Germinal center (tissue), 1 donor: ENCODE measurements at regions not wholly inside any gene's neighbourhood (a gene's known extent, or its start where the extent isn't known, plus 50 kb on each side); places are given as distances from the start of the nearest gene placed in this dataset.

ENCODE experiments used
- DNase-seq: peaks from one replicate; pipeline ENCODE4 v3.0.0; 2012; ENCODE audit warnings: mixed read lengths, low spot score

GRCh38 chr21:18191139-18191538 is 53.5 kb upstream of the CHODL start:
- DNase-seq = no peak

- no peak for DNase-seq
Measured at GRCh38 chr21:18178509-18178908, 66.1 kb upstream of the CHODL start.

GRCh38 chr21:18174370-18174769 is 70.3 kb upstream of the CHODL start:
- DNase-seq = no peak

- DNase-seq = no peak
Measured at GRCh38 chr21:18170829-18171228, 73.8 kb upstream of the CHODL start.

GRCh38 chr21:18170221-18170620 is 74.4 kb upstream of the CHODL start:
- DNase-seq = no peak

- no peak for DNase-seq
Measured at GRCh38 chr21:18168108-18168507, 76.5 kb upstream of the CHODL start.

GRCh38 chr21:18164933-18165332 is 79.7 kb upstream of the CHODL start:
- no peak for DNase-seq

- no peak for DNase-seq
Measured at GRCh38 chr21:18164483-18164882, 80.2 kb upstream of the CHODL start.

GRCh38 chr21:18163956-18164355 is 80.7 kb upstream of the CHODL start:
- no peak for DNase-seq

- no peak for DNase-seq
Measured at GRCh38 chr21:18161841-18162240, 82.8 kb upstream of the CHODL start.

GRCh38 chr21:18157406-18157805 is 87.2 kb upstream of the CHODL start:
- DNase-seq = no peak

GRCh38 chr21:18155508-18156193 is 89.0 kb upstream of the CHODL start:
- DNase-seq = no peak

- no peak for DNase-seq
Measured at GRCh38 chr21:18153063-18153462, 91.6 kb upstream of the CHODL start.

- no peak for DNase-seq
Measured at GRCh38 chr21:18152371-18152770, 92.3 kb upstream of the CHODL start.

GRCh38 chr21:18151046-18151445 is 93.6 kb upstream of the CHODL start:
- DNase-seq = no peak

- no peak for DNase-seq
Measured at GRCh38 chr21:18148401-18148800, 96.2 kb upstream of the CHODL start.

- DNase-seq = no peak
Measured at GRCh38 chr21:18147678-18148077, 97.0 kb upstream of the CHODL start.

- no peak for DNase-seq
Measured at GRCh38 chr21:18146820-18147219, 97.8 kb upstream of the CHODL start.

- no peak for DNase-seq
Measured at GRCh38 chr21:18144339-18144738, 100.3 kb upstream of the CHODL start.

- no peak for DNase-seq
Measured at GRCh38 chr21:18142655-18143054, 102.0 kb upstream of the CHODL start.

- DNase-seq = no peak
Measured at GRCh38 chr21:18138507-18138906, 106.1 kb upstream of the CHODL start.

- DNase-seq = no peak
Measured at GRCh38 chr21:18129526-18129925, 115.1 kb upstream of the CHODL start.

- DNase-seq = no peak
Measured at GRCh38 chr21:18118566-18118965, 126.1 kb upstream of the CHODL start.

GRCh38 chr21:18117176-18117575 is 127.5 kb upstream of the CHODL start:
- DNase-seq = no peak

- no peak for DNase-seq
Measured at GRCh38 chr21:18114810-18115209, 129.8 kb upstream of the CHODL start.
